Fibroblast of mammary gland (primary cell): ENCODE measurements at regions not wholly inside any gene's neighbourhood (a gene's known extent, or its start where the extent isn't known, plus 50 kb on each side); places are given as distances from the start of the nearest gene placed in this dataset.

Experiments
- DNase-seq: peaks from one replicate; pipeline ENCODE4 v3.0.0-alpha.2; 2010; ENCODE audit warnings: low read depth
- H3K4me3 ChIP-seq: 2 replicates; pipeline ENCODE4 v1.5.1; 2011; ENCODE audit warnings: low read depth, mild to moderate bottlenecking, low read length, moderate library complexity; ENCODE audit not compliant: control insufficient read depth
- TF ChIP-seq, protein P1 (sequence below): conservative IDR thresholded peaks from 2 replicates; pipeline ENCODE4 v1.5.1; 2011; ENCODE audit warnings: low read depth, low read length, inconsistent platforms; ENCODE audit not compliant: control insufficient read depth, insufficient read depth

- TF ChIP-seq, protein P1, sequence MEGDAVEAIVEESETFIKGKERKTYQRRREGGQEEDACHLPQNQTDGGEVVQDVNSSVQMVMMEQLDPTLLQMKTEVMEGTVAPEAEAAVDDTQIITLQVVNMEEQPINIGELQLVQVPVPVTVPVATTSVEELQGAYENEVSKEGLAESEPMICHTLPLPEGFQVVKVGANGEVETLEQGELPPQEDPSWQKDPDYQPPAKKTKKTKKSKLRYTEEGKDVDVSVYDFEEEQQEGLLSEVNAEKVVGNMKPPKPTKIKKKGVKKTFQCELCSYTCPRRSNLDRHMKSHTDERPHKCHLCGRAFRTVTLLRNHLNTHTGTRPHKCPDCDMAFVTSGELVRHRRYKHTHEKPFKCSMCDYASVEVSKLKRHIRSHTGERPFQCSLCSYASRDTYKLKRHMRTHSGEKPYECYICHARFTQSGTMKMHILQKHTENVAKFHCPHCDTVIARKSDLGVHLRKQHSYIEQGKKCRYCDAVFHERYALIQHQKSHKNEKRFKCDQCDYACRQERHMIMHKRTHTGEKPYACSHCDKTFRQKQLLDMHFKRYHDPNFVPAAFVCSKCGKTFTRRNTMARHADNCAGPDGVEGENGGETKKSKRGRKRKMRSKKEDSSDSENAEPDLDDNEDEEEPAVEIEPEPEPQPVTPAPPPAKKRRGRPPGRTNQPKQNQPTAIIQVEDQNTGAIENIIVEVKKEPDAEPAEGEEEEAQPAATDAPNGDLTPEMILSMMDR, result no peak
These were observed 442.5 kb downstream of the CNTN6 start for GRCh38 chr3:1535361-1535760.

DNA sequence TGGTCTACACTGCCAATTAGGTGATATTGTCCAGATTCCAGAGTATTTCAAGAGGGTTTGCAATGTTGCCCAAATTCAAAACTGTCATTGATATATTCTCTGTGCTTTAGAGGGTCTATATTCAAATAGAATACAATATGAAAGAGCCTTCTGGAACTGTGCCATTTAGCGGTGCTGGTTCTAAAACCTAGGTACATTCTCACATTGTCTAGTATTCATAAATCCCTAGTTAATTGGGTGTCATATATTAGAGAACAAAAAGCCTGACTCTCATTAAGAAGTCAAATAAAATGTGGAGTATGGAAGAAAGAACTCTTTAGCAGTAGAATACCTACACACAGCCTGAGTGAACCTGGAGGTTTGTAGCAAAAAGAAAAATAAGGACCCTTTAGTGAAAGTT, 447.9 kb downstream of the CNTN6 start:
- no peak for DNase-seq
- H3K4me3 ChIP-seq, result no peak overlapping the region
- TF ChIP-seq, protein P1, result no peak

More at GRCh38 chr3:1535361-1535760, 442.5 kb downstream of the CNTN6 start:
- H3K4me3 ChIP-seq, result no peak overlapping the region
- no peak for DNase-seq

- TF ChIP-seq, protein P1, result no peak
- no peak for DNase-seq
- no peak overlapping the region for H3K4me3 ChIP-seq
These were observed 458.9 kb downstream of the CNTN6 start for GRCh38 chr3:1551741-1552140.

- DNase-seq, result no peak
- TF ChIP-seq, protein P1, result no peak
- H3K4me3 ChIP-seq, result no peak overlapping the region
These were observed 460.0 kb downstream of the CNTN6 start for GRCh38 chr3:1552831-1553230.

DNA sequence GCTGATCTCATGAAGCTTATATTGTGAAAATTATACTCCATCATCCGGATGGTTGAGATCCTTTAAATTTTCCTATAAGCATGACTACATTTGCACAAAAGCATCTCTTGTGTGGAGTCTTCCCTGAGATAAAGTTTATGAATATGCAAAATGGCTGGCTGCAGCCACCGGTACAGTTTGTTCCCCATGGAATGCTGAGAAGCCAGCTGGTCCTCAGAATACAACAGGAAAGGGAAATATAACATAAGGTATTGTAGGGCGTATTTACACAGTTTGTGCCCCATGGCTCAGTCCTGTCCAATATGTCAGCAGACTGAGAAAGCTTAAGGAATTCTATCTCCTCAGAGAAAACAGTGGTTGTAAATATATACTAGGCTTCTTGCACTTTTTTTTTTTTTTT, 468.6 kb downstream of the CNTN6 start:
- TF ChIP-seq, protein P1, result no peak
- H3K4me3 ChIP-seq, result no peak overlapping the region
- no peak for DNase-seq

- no peak overlapping the region for H3K4me3 ChIP-seq
- no peak for DNase-seq
- TF ChIP-seq, protein P1, result no peak
These were observed 478.9 kb downstream of the CNTN6 start for GRCh38 chr3:1571736-1572135.

- no peak overlapping the region for H3K4me3 ChIP-seq
- no peak for DNase-seq
- TF ChIP-seq, protein P1, result no peak
These were observed 483.2 kb downstream of the CNTN6 start for GRCh38 chr3:1576047-1576446.
